ENCODE measurements at regions not wholly inside any gene's neighbourhood (a gene's known extent, or its start where the extent isn't known, plus 50 kb on each side); places are given as distances from the start of the nearest gene placed in this dataset.
"Not testable (repeated sequence)": the region's sequence is repeated elsewhere in the genome, so short reads cannot be mapped to it uniquely, and the experiment has no call there.

DNA sequence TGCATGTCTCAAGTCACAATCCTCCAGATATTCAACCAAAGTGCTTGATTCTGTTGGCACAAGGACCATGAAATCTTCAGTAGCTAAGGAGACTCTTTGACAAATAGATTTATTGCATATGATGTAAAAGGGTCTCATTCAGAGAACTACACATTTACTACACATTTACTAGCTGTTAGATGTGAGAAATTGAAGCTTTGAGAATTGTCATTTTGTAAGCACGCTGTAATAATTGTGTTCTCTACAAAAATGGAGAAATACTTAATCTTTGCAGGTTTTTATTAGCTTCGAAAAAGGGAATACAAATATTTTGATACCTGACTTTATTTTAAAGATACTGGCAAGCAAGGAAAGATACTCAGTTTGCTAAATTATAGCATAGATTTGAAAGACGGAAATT is 70.2 kb upstream of the CHD2 start:
- no peak for DNase-seq

DNA sequence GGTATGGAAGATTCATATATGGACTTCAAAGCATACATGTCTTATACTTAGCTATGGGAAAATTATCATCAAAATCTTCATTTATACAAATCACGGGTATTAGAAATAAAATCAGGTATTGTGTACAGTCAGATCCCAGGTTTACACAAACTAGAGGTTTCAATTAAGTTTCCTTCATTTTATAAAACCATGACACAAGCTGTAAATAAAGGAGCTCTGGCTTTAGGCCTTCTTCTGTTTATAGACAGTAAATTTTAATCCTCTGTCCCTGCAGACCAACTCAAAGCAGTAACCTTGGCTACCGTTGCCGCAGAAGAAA is 68.8 kb upstream of the CHD2 start:
- no peak for DNase-seq

DNA sequence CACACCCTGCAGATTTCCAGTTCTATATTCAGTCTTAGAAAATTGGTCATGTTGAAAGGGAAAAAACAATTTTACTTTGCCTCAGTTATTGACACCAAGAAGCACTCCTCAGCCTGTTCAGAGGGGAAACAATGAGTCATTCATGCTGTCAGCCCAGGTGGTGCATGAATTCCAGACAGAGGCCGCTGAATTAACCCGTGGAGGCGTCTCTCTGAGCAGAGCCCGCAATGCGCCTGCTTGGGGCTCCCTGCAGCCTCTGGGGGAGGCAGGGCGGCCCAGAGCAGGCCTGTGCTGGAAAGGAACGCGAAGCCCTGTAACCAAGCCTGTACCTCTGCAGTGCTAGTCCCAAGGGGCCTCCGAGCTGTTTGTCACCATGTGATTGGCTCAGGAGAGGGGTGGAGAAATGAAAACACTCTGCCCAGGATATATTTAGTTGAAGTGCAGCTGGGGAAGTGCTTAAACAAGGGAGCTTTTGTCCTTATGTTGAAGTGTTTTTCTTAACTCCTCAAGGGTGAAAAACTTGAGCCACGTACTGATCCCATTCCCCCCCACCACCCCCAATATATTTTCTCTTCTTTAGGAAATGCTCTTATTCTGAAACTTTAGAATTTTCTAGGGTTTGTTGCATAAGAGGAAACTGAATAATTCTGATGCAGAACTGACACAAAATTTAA is 68.3 kb upstream of the CHD2 start:
- peak; percentile 99 for DNase-seq

DNA sequence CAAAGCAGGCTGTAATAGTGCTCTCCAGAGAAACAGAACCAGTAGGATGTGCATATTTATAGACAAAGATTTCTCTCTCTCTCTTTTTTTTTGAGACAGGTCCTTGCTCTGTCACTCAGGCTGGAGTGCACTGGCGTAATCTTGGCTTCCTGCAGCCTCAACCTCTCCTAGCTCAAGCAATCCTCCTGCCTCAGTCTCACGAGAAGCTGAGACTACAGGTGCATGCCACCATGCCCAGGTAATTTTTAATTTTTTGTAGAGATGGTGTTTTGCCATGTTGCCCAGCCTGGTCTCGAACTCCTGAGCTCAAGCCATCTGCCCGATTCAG is 67.1 kb upstream of the CHD2 start:
- no peak for DNase-seq

DNA sequence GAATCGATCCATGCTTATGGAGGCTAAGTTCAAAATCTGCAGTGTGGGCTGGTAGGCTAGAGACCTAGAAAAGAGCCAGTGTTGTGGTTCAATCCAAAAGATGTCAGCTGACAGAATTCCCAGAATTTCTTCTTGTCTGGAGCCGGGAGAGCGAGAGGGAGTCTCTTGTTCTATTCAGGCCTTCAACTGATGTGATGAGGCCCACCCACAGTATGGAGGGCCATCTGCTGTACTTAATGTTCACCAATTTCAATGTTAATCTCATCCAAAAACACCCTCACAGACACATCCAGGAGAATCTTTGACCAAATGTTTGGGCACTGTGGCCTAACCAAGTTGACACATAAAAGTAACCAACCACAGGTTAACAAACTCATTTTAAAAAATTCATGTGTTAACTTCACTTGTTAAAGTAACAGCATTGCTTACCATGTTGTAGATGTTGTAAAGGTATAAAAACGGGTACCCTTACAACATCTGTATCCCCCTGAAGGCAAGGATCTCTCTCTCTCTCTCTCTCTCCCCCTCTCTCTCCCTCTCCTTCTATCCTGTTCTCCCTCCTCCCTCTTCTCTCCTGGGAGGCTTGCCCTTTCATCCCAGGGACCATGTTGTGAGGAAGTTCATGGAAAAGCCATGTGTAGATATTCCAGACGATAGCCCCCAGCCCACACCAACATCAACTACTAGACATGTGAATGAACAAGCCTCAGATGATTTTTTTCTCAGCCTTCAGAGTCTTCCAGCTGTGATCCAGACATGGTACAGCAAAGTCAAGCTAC is 66.4 kb upstream of the CHD2 start:
- DNase-seq, result no peak

DNA sequence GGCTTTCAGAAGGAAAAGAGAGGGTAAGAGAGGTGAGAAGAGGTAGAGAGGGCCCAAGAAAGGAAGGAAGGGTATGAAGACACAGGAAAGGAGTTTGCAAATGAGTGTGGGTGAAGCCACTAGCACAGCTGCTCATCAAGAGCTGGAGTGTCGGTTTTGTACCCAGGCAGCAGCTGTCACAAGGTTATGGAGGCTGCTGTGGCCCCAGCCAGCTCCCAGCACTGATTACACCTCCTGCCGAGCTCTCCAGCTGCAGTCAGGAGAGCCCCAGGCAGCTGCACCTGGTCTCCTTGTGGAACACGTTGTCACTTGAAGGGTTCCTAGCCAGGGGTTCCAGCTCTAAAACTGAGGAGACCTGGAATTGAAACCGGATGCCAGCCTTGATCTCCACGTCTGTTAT is 60.4 kb upstream of the CHD2 start:
- peak; percentile 39 for DNase-seq

DNA sequence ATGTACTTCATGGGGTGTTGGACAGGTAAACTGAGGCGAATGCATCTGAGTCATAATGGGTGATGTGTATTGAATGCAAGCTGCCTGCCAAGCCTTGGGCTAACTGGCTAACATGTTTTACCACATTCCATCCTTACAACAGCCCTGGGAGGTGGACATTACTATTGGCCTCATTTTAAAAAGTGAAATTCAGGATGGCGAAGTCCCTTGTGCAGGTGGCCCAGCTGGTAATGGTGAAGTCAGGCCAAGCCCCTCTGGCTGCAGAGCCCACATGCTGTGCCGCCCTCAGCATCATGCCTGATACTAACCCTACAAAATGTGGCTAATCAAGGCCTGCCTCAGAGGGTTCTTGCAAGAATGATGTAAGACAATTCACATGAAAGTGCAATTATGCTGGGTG is 60.0 kb upstream of the CHD2 start:
- no peak for DNase-seq

DNA sequence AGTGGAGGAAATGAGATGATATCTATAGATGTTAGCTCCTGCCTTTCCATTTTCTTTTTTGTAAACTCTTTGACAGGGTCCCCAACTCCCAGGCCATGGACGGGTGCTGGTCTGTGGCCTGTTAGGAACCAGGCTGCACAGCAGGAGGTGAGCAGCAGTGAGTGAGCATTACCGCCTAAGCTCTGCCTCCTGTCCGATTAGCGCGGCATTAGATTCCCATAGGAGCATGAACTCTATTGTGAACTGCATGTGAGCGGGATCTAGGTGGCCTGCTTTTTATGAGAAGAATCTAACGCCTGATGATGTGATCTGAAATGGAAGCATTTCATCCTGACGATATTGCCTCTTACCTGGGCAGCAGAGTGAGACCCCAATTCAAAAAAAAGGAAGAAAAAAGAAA is 56.8 kb upstream of the CHD2 start:
- DNase-seq, result no peak

DNA sequence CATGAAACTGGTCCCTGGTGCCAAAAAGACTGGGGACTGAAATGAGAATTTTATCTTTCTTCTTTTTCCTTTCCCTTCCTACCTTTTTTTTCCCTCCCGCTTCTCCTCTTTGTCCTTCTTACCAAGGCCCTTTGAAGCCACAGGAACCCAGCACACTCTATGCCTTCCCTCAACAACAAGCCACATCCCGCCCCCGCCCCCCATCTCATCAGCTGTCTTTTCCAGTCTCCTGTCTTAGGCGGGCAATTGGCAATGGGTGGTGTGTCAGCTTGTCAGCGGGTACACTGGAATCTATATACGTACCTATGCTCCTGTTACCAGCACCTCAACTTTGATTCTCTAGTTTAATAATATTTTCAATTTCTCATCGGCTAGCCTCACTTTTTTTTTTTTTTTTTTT is 56.3 kb upstream of the CHD2 start:
- no peak for DNase-seq

DNA sequence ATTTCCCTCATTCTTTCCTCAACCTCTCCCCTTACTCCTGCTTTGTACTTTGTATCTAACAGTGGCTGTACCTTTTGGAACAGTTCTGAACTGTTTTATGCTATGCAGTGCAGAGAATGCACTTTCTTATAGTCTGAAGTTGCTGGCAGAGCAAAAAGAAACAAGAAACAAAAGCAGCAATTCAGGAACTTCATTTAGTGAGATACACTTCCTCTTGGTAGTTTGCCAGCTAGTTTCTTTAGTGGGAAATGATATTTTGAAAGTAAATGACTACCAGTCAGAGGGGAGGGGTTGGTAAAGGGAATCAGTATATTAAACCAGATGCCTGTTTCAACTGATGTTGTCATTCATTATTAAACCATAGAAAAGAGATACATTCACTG is 55.0 kb upstream of the CHD2 start:
- peak; percentile 14 for DNase-seq

DNA sequence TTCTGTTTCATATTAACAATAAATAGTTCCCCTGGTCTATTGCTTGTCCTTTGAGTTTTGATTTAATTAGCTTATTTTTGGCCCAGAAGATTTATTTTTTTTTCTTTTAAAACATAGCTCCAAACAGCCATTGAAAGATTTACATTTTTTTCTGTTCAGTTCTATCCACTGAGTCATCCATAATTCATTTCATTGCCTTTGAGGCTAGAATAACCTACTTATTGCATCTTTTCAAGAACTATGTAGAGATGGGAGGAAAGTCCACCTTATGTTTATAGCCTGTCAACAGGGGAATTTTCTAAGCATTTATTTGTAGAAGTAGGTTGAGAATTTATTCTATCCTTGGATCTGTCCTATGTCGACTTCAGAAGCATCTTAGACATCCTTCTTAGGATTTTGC is 53.4 kb upstream of the CHD2 start:
- no peak for DNase-seq

DNA sequence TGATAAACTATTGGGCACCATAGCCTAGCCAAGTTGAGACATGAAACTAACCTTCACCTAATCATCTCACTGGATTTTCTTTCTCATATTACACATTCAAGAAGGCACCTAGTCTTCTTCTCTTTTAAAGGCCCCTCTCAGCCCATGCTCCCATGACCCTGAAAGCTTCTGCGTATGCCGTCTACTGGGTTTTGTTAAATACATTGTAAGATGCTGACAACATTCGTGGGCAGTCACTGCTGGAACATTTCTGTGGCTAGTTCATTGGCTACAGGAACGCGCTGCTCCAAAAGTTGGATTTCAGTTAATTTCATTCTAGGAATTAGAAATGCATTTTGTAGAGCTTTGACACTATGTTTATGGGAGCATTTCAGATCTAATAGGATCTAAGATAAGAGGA is 52.3 kb upstream of the CHD2 start:
- no peak for DNase-seq

DNA sequence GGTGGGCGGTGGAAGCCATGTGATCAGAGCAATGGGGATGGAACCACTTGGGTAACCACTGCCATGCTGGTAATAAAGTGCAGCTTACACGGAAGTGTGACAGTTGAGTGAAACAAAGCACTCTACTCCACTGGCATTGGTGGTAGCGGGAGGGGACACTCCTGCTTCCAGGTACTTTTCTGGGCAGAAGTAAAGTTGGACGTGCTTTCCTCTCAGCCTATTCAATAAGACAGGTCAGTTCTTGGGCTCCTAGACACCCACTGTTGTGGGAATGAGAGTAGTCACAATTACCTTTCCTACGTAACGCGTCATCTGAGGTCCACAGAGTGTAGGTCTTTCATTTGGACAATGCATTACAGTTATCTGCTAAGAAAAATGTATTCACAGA is 51.7 kb upstream of the CHD2 start:
- no peak for DNase-seq

DNA sequence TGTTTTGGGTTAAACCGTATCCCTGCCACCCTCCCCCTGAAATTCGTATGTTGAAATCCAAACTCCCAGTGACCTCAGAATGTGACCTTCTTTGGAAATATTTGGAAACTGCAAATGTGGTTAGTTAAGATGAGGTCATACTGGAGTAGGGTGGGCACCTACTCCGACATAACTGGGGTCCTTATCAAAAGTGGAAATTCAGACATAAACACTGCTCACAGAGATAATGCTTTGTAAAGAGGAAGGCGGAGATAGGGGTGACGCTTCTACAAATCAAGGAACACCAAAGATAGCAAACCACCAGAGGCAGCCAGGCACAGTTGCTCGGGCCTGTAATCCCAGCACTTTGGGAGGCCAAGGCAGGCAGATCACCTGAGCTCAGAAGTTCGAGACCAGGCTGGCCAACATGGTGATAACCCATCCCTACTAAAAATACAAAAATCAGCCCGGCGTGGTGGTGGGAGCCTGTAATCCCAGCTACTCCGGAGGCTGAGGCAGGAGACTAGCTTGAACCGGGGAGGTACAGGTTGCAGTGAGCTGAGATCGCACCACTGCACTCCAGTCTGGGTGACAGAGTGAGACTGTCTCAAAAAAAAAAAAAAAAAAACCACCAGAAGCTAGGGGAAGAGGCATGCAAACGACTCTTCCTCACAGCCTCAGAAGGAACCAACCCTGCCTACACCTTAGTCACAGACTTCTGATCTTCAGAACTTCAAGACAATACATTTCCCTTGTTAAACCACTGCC is 51.1 kb upstream of the CHD2 start:
- no peak for DNase-seq

DNA sequence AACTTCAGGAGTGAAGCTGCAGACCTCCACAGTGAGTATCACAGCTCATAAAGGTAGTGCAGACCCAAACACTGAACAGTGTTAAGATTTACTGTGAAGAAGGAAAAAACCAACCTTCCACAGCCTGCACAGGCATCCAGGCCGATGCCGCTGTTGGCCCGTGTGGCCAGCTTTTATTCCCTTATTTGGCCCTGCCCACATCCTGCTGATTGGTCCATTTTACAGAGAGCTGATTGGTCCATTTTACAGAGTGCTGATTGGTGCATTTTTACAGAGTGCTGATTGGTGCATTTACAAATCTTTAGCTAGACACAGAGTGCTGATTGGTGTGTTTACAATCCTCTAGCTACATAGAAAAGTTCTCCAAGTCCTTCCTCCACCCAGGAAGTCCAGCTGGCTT is 49.9 kb upstream of the CHD2 start:
- not testable (repeated sequence) for DNase-seq

Data from NCI-H1436 (cell line).